Ishikawa (cell line): ENCODE measurements at regions not wholly inside any gene's neighbourhood (a gene's known extent, or its start where the extent isn't known, plus 50 kb on each side); places are given as distances from the start of the nearest gene placed in this dataset.

Experiments used
- CEBPB ChIP-seq: IDR thresholded peaks from 2 replicates; pipeline ENCODE4 v1.6.1; 2012
- CREB1 ChIP-seq: IDR thresholded peaks from 2 replicates; pipeline ENCODE4 v1.6.1; 2012; ENCODE audit warnings: low read depth
- EGR1 ChIP-seq: IDR thresholded peaks from 2 replicates; pipeline ENCODE4 v1.6.1; 2012
- EP300 ChIP-seq: IDR thresholded peaks from 2 replicates; pipeline ENCODE4 v1.6.1; 2012; ENCODE audit warnings: borderline replicate concordance
- FOXM1 ChIP-seq: IDR thresholded peaks from 2 replicates; pipeline ENCODE4 v1.6.1; 2012; ENCODE audit warnings: low read depth, borderline replicate concordance
- NFIC ChIP-seq: IDR thresholded peaks from 2 replicates; pipeline ENCODE4 v1.6.1; 2012
- RAD21 ChIP-seq: IDR thresholded peaks from 2 replicates; pipeline ENCODE4 v1.6.1; 2012; ENCODE audit warnings: low read depth
- REST ChIP-seq: IDR thresholded peaks from 2 replicates; pipeline ENCODE4 v1.6.1; 2012; ENCODE audit warnings: low read depth, mild to moderate bottlenecking
- TAF1 ChIP-seq: IDR thresholded peaks from 2 replicates; pipeline ENCODE4 v1.6.1; 2012; ENCODE audit warnings: low read depth, mild to moderate bottlenecking
- TCF12 ChIP-seq: IDR thresholded peaks from 2 replicates; pipeline ENCODE4 v1.6.1; 2012; ENCODE audit warnings: low read depth
- TEAD4 ChIP-seq: IDR thresholded peaks from 2 replicates; pipeline ENCODE4 v1.6.1; 2012
- USF1 ChIP-seq: IDR thresholded peaks from 2 replicates; pipeline ENCODE4 v1.6.1; 2012
- YY1 ChIP-seq: IDR thresholded peaks from 2 replicates; pipeline ENCODE4 v1.6.1; 2012; ENCODE audit warnings: low read depth
- ZBTB7A ChIP-seq: IDR thresholded peaks from 2 replicates; pipeline ENCODE4 v1.6.1; 2012; ENCODE audit warnings: low read depth
- TF ChIP-seq, protein P1 (sequence below): IDR thresholded peaks from 2 replicates; pipeline ENCODE4 v1.6.1; 2012

GRCh38 chr1:185474440-185475149 lies 157.6 kb upstream of the IVNS1ABP start:
- no peak for TF ChIP-seq CEBPB
- no peak for TF ChIP-seq RAD21
- TF ChIP-seq, protein P1, sequence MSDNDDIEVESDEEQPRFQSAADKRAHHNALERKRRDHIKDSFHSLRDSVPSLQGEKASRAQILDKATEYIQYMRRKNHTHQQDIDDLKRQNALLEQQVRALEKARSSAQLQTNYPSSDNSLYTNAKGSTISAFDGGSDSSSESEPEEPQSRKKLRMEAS = no peak
- no peak for TF ChIP-seq EGR1
- no peak for TF ChIP-seq REST
- no peak for TF ChIP-seq TEAD4
- TF ChIP-seq USF1 = no peak
- no peak for TF ChIP-seq EP300
- TF ChIP-seq FOXM1 = no peak
- no peak for TF ChIP-seq TAF1
- TF ChIP-seq TCF12 = no peak
- no peak for TF ChIP-seq ZBTB7A
- TF ChIP-seq NFIC = no peak
- TF ChIP-seq CREB1 = no peak
- no peak for TF ChIP-seq YY1

GRCh38 chr1:185473186-185473585 lies 156.1 kb upstream of the IVNS1ABP start:
- TF ChIP-seq REST = no peak
- no peak for TF ChIP-seq TAF1
- TF ChIP-seq, protein P1 = no peak
- no peak for TF ChIP-seq YY1
- TF ChIP-seq RAD21 = no peak
- no peak for TF ChIP-seq CREB1
- TF ChIP-seq TEAD4 = no peak
- TF ChIP-seq TCF12 = no peak
- TF ChIP-seq USF1 = no peak
- no peak for TF ChIP-seq NFIC

- TF ChIP-seq USF1 (no peak), ZBTB7A (no peak), TCF12 (no peak), FOXM1 (no peak), RAD21 (no peak), TAF1 (no peak), NFIC (no peak), EGR1 (no peak)
Measured at GRCh38 chr1:185468626-185469025, 151.6 kb upstream of the IVNS1ABP start.

DNA sequence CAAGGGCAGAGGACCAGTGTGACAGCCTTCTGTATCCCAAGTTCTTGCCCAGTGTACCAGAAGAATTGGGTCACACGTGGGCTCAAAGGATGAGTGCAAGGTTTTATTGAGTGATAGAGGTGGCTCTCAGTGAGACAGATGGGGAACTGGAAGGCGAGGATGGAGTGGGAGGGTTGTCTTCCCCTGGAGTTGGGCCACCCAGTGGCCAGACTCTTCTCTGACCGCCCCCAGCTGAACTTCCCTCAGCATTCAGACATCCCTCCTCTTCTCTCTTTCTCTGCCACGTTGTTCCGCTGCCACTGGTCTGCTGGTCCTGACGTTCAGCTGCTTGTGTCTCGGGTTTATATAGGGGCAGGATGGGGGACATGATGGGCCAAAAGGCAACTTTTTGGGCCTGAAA lies 150.1 kb upstream of the IVNS1ABP start:
- TF ChIP-seq EP300 (no peak), ZBTB7A (no peak), TEAD4 (no peak), YY1 (no peak), FOXM1 (no peak), NFIC (no peak), TAF1 (no peak), RAD21 (no peak), TCF12 (no peak), CREB1 (no peak), USF1 (no peak), EGR1 (no peak)
- TF ChIP-seq, protein P1 = no peak

DNA sequence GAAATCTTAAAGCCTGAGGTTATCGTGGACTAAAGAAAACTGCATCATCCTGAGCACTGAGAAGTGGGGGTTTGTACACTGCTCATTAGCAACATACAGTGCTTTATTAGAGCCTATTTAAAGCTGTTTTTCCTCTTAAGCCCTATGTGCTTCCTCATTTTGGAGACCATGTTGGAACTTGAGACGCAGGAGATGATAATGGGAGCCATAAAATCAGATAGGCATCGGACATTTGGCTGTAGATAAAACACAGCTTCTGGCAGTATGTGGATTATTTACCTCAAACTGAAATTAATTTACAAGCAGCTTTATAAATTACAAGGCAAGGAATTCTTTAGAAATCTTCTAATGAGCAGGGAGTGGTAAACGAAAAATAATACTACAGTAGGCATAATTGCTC lies 147.7 kb upstream of the IVNS1ABP start:
- TF ChIP-seq, protein P1 = no peak
- TF ChIP-seq USF1 (no peak), EGR1 (no peak), CREB1 (no peak), ZBTB7A (no peak), TCF12 (no peak), RAD21 (no peak), REST (no peak), YY1 (no peak), NFIC (no peak)
